SK-N-SH (cell line): ENCODE measurements at regions not wholly inside any gene's neighbourhood (a gene's known extent, or its start where the extent isn't known, plus 50 kb on each side); places are given as distances from the start of the nearest gene placed in this dataset.

ENCODE experiments used
- CTCF ChIA-PET: fragments of 300-600, 350-600 bp; formaldehyde crosslinking; extraction: SDS; loops from one replicate; lab custom pipeline; 2021; lab: Yijun Ruan, JAX
- POLR2A ChIA-PET: fragments of 350-600 bp; sonication (Branson Sonifier 250); formaldehyde crosslinking; extraction: SDS; loops from one replicate; lab custom pipeline; 2020; ENCODE audit warnings: antibody characterized with exemption, inconsistent platforms; lab: Yijun Ruan, JAX
- DNase-seq: peaks from one replicate; pipeline ENCODE4 v3.0.0; 2012
- H2AFZ ChIP-seq: fragments of 200-600 bp; sonication (generic); 2 replicates; pipeline ENCODE4 v1.8.1; 2016; ENCODE audit warnings: antibody characterized with exemption, mild to moderate bottlenecking, low read depth
- H3F3A ChIP-seq: fragments of 200-600 bp; sonication (generic); replicated peaks from 2 replicates; pipeline ENCODE3; 2016; ENCODE audit warnings: antibody characterized with exemption, mild to moderate bottlenecking; ENCODE audit not compliant: insufficient read depth
- H3K27ac ChIP-seq, 2 experiments: fragments of 200-500 bp in 1 of 2; fragments of 200-600 bp in 1 of 2; sonication (Bioruptor generic) in 1 of 2; sonication (generic), shearing (Covaris generic) in 1 of 2; 2 replicates each; pipeline versions ENCODE4 v1.5.1 to v1.6.1; 2014 to 2016; ENCODE audit warnings: low read depth in 2 of 2, inconsistent platforms in 1 of 2, low read length in 1 of 2, mild to moderate bottlenecking in 1 of 2, mixed read lengths in 1 of 2
- H3K27me3 ChIP-seq: fragments of 200-600 bp; sonication (generic), shearing (Covaris generic); 2 replicates; pipeline ENCODE4 v1.6.1; 2016; ENCODE audit warnings: mixed run types; ENCODE audit not compliant: insufficient read depth
- H3K36me3 ChIP-seq, 2 experiments: fragments of 200-500 bp in 1 of 2; fragments of 200-600 bp in 1 of 2; sonication (Bioruptor generic) in 1 of 2; sonication (generic) in 1 of 2; replicated peaks in 1 of 2; 2 replicates each; pipeline versions ENCODE3 to v1.5.1; 2014 to 2016; ENCODE audit warnings: low read length in 1 of 2, mild to moderate bottlenecking in 1 of 2; ENCODE audit not compliant: insufficient read depth in 2 of 2, control insufficient read depth in 1 of 2
- H3K4me1 ChIP-seq, 2 experiments: fragments of 200-500 bp in 1 of 2; fragments of 200-600 bp in 1 of 2; sonication (Bioruptor generic) in 1 of 2; sonication (generic), shearing (Covaris generic) in 1 of 2; 2 replicates each; pipeline versions ENCODE4 v1.5.1 to v1.6.1; 2014 to 2016; ENCODE audit warnings: low read depth in 1 of 2, low read length in 1 of 2, mixed run types in 1 of 2; ENCODE audit not compliant: insufficient read depth in 2 of 2, control insufficient read depth in 1 of 2
- H3K4me2 ChIP-seq: fragments of 200-600 bp; sonication (generic), shearing (Covaris generic); 2 replicates; pipeline ENCODE4 v1.6.1; 2017; ENCODE audit warnings: mixed run types
- H3K4me3 ChIP-seq, 2 experiments: fragments of 200-500 bp in 1 of 2; fragments of 200-600 bp in 1 of 2; sonication (Bioruptor generic) in 1 of 2; sonication (generic), shearing (Covaris generic) in 1 of 2; 2 replicates each; pipeline versions ENCODE4 v1.5.1 to v1.8.1; 2014 to 2016; ENCODE audit warnings: low read depth in 2 of 2, inconsistent platforms in 1 of 2, low read length in 1 of 2, mild to moderate bottlenecking in 1 of 2, mixed read lengths in 1 of 2, moderate library complexity in 1 of 2
- H3K79me2 ChIP-seq: fragments of 200-600 bp; sonication (generic); 2 replicates; pipeline ENCODE4 v1.8.1; 2017; ENCODE audit warnings: mild to moderate bottlenecking; ENCODE audit not compliant: insufficient read depth
- H3K9ac ChIP-seq: fragments of 200-600 bp; sonication (generic); 2 replicates; pipeline ENCODE4 v1.6.1; 2017; ENCODE audit warnings: mixed run types
- H3K9me2 ChIP-seq: fragments of 200-600 bp; sonication (generic); 2 replicates; pipeline ENCODE4 v1.6.1; 2017; ENCODE audit warnings: mixed run types
- H3K9me3 ChIP-seq: fragments of 200-600 bp; sonication (generic); 2 replicates; pipeline ENCODE4 v1.6.1; 2017; ENCODE audit warnings: mixed run types, mild to moderate bottlenecking, moderate library complexity
- H4K20me1 ChIP-seq: fragments of 200-600 bp; sonication (generic); 2 replicates; pipeline ENCODE4 v1.6.1; 2017; ENCODE audit warnings: mild to moderate bottlenecking, mixed run types; ENCODE audit not compliant: insufficient read depth
- CHD2 ChIP-seq: fragments of 150-350 bp; IDR thresholded peaks from 2 replicates; pipeline ENCODE4 v1.6.1; 2018; ENCODE audit warnings: low read length; ENCODE audit not compliant: partially characterized antibody
- FOSL2 ChIP-seq: IDR thresholded peaks from 2 replicates; pipeline ENCODE4 v1.4.0; 2012; ENCODE audit warnings: low read depth, mild to moderate bottlenecking, moderate library complexity, borderline replicate concordance
- FOXJ3 ChIP-seq: sonication (generic); formaldehyde crosslinking; IDR thresholded peaks from 2 replicates; pipeline ENCODE4 v1.5.1; 2020; ENCODE audit warnings: mild to moderate bottlenecking, missing genetic modification reagents
- FOXM1 ChIP-seq: IDR thresholded peaks from 2 replicates; pipeline ENCODE4 v1.4.0; 2012; ENCODE audit warnings: low read depth, mild to moderate bottlenecking
- NRF1 ChIP-seq: IDR thresholded peaks from 2 replicates; pipeline ENCODE4 v1.6.1; 2012; ENCODE audit warnings: low read depth, mild to moderate bottlenecking, low read length
- RAD21 ChIP-seq: IDR thresholded peaks from 2 replicates; pipeline ENCODE4 v1.6.1; 2012; ENCODE audit warnings: mild to moderate bottlenecking, low read length
- RCOR1 ChIP-seq: fragments of 150-350 bp; IDR thresholded peaks from 2 replicates; pipeline ENCODE4 v1.6.1; 2017; ENCODE audit warnings: antibody characterized with exemption, low read length
- TAF1 ChIP-seq: IDR thresholded peaks from 2 replicates; pipeline ENCODE4 v1.6.1; 2012; ENCODE audit warnings: low read depth, mild to moderate bottlenecking, low read length, moderate library complexity, borderline replicate concordance
- TCF12 ChIP-seq: IDR thresholded peaks from 2 replicates; pipeline ENCODE4 v1.4.0; 2012
- TEAD4 ChIP-seq: IDR thresholded peaks from 2 replicates; pipeline ENCODE4 v1.4.0; 2012; ENCODE audit warnings: mild to moderate bottlenecking, borderline replicate concordance; ENCODE audit not compliant: insufficient read depth
- WGBS: methylation state at CpG from one replicate; pipeline ENCODE4 v1.1.6; 2017; ENCODE audit warnings: low lambda C conversion rate; 5-methylcytosine and 5-hydroxymethylcytosine counted together
- TF ChIP-seq, protein P1 (sequence below): IDR thresholded peaks from 2 replicates; pipeline ENCODE4 v1.4.0; 2012; ENCODE audit warnings: low read depth, borderline replicate concordance
- TF ChIP-seq, protein P2 (sequence below): fragments of 150-350 bp; IDR thresholded peaks from 2 replicates; pipeline ENCODE4 v1.6.1; 2017; ENCODE audit warnings: antibody characterized with exemption, low read length, low read depth, borderline replicate concordance
- TF ChIP-seq, protein P3 (sequence below): IDR thresholded peaks from 2 replicates; pipeline ENCODE4 v1.4.0; 2012; ENCODE audit warnings: low read depth
- TF ChIP-seq, protein P4 (sequence below): IDR thresholded peaks from 2 replicates; pipeline ENCODE4 v1.6.1; 2012; ENCODE audit warnings: mild to moderate bottlenecking, low read depth, low read length, moderate library complexity

DNA sequence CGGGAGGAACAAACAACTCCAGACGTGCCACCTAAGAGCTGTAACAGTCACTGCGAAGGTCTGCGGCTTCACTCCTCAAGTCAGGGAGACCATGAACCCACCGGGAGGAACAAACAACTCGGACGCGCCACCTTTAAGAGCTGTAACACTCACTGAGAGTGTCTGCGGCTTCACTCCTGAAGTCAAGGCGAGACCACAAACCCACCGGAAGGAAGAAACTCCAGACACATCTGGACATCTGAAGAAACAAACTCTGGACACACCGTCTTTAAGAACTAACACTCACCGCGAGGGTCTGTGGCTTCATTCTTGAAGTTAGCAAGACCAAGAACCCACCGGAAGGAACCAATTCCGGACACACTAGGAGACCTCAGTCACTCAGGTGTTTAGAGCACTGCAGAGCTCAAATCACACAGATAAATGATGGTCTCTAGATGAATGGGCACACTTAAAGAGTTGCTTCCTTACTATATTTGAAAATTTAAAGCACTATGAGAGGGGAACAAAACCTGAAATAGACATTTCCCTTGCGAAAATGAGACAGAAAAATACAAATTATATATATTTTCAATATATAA is 587.7 kb upstream of the ADGRL4 start:
- TF ChIP-seq NRF1 (no peak), FOSL2 (no peak), RAD21 (no peak), FOXJ3 (no peak), RCOR1 (no peak), TAF1 (no peak), FOXM1 (no peak), TCF12 (no peak), CHD2 (no peak)
- TF ChIP-seq, protein P1, sequence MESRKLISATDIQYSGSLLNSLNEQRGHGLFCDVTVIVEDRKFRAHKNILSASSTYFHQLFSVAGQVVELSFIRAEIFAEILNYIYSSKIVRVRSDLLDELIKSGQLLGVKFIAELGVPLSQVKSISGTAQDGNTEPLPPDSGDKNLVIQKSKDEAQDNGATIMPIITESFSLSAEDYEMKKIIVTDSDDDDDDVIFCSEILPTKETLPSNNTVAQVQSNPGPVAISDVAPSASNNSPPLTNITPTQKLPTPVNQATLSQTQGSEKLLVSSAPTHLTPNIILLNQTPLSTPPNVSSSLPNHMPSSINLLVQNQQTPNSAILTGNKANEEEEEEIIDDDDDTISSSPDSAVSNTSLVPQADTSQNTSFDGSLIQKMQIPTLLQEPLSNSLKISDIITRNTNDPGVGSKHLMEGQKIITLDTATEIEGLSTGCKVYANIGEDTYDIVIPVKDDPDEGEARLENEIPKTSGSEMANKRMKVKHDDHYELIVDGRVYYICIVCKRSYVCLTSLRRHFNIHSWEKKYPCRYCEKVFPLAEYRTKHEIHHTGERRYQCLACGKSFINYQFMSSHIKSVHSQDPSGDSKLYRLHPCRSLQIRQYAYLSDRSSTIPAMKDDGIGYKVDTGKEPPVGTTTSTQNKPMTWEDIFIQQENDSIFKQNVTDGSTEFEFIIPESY, result no peak
- TF ChIP-seq, protein P2, sequence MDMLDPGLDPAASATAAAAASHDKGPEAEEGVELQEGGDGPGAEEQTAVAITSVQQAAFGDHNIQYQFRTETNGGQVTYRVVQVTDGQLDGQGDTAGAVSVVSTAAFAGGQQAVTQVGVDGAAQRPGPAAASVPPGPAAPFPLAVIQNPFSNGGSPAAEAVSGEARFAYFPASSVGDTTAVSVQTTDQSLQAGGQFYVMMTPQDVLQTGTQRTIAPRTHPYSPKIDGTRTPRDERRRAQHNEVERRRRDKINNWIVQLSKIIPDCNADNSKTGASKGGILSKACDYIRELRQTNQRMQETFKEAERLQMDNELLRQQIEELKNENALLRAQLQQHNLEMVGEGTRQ, result no peak
- TF ChIP-seq, protein P3, sequence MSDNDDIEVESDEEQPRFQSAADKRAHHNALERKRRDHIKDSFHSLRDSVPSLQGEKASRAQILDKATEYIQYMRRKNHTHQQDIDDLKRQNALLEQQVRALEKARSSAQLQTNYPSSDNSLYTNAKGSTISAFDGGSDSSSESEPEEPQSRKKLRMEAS, result no peak
- TF ChIP-seq, all 33 proteins: peak for 0
- no peak for DNase-seq
- Histone ChIP-seq H2AFZ (no peak overlapping the region), H4K20me1 (no peaks in the 10 kb centered on the region), H3K9me3 (no peaks in the 10 kb centered on the region), H3K27me3 (no peaks in the 10 kb centered on the region), H3K79me2 (no peaks in the 10 kb centered on the region), H3K27ac (no peak overlapping the region), H3K4me3 (no peak overlapping the region), H3K36me3 (no peaks in the 10 kb centered on the region), H3K4me2 (no peak overlapping the region), H3K9me2 (no peaks in the 10 kb centered on the region; the same call in 1 of the 2 replicates), H3F3A (no peaks in the 10 kb centered on the region), H3K4me1 (no peaks in the 10 kb centered on the region; a peak in 1 of 4 replicates), H3K9ac (no peak overlapping the region)
- CTCF ChIA-PET, result no interaction called here
- 88% methylated on average over 17 of the region's 17 CpGs for WGBS
- POLR2A ChIA-PET, result interaction anchor here (0.7 kb wide), 1 partner anchor 790 kb away, joined by 3 read pairs; no protein-coding TSS in a partner anchor

DNA sequence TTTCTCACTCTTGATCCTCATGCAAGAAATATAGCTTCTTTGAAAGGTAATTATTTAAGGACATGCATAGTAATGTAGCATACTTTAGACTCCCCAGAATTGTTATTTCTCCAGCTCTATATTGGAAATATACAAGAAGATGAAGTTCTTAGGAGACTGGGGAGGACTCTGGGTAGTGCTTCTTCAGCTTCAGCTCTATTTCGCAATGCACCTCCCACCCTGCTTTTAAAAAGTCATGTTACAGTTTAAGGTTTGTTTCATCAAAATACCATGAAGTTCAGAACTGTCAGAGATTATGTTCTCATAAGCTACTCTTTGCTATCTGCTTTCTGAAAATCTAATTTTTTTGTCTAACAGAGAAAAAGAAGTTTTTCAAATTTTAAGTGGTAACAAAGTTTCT is 586.2 kb upstream of the ADGRL4 start:
- POLR2A ChIA-PET, result no interaction called here

More for the DNA sequence above, 586.2 kb upstream of the ADGRL4 start:
- WGBS, result 95% methylated on average over 1 of the region's 1 CpG
- Histone ChIP-seq H3K79me2 (no peaks in the 10 kb centered on the region), H3F3A (no peaks in the 10 kb centered on the region), H3K4me2 (no peak overlapping the region), H3K9me2 (no peaks in the 10 kb centered on the region; the same call in 1 of the 2 replicates), H3K4me1 (no peaks in the 10 kb centered on the region), H3K4me3 (no peak overlapping the region), H3K9ac (no peak overlapping the region), H3K27ac (no peak overlapping the region), H4K20me1 (no peaks in the 10 kb centered on the region), H2AFZ (no peak overlapping the region), H3K36me3 (no peaks in the 10 kb centered on the region), H3K9me3 (no peaks in the 10 kb centered on the region), H3K27me3 (no peaks in the 10 kb centered on the region)
- CTCF ChIA-PET, result no interaction called here
- no peak for DNase-seq
- TF ChIP-seq, protein P4, sequence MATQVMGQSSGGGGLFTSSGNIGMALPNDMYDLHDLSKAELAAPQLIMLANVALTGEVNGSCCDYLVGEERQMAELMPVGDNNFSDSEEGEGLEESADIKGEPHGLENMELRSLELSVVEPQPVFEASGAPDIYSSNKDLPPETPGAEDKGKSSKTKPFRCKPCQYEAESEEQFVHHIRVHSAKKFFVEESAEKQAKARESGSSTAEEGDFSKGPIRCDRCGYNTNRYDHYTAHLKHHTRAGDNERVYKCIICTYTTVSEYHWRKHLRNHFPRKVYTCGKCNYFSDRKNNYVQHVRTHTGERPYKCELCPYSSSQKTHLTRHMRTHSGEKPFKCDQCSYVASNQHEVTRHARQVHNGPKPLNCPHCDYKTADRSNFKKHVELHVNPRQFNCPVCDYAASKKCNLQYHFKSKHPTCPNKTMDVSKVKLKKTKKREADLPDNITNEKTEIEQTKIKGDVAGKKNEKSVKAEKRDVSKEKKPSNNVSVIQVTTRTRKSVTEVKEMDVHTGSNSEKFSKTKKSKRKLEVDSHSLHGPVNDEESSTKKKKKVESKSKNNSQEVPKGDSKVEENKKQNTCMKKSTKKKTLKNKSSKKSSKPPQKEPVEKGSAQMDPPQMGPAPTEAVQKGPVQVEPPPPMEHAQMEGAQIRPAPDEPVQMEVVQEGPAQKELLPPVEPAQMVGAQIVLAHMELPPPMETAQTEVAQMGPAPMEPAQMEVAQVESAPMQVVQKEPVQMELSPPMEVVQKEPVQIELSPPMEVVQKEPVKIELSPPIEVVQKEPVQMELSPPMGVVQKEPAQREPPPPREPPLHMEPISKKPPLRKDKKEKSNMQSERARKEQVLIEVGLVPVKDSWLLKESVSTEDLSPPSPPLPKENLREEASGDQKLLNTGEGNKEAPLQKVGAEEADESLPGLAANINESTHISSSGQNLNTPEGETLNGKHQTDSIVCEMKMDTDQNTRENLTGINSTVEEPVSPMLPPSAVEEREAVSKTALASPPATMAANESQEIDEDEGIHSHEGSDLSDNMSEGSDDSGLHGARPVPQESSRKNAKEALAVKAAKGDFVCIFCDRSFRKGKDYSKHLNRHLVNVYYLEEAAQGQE, result no peak
- TF ChIP-seq TEAD4 (no peak), FOXJ3 (no peak)
- TF ChIP-seq, protein P2, result no peak
